Fibroblast of villous mesenchyme (primary cell): ENCODE measurements at regions not wholly inside any gene's neighbourhood (a gene's known extent, or its start where the extent isn't known, plus 50 kb on each side); places are given as distances from the start of the nearest gene placed in this dataset.

Source experiments
- DNase-seq: peaks from one replicate; pipeline ENCODE4 v3.0.0-alpha.2; 2010; ENCODE audit warnings: low read depth
- H3K4me3 ChIP-seq: 2 replicates; pipeline ENCODE4 v1.5.1; 2011; ENCODE audit warnings: low read depth, mild to moderate bottlenecking, low read length
- CTCF ChIP-seq: IDR thresholded peaks from 2 replicates; pipeline ENCODE4 v1.5.1; 2012; ENCODE audit warnings: low read depth, mild to moderate bottlenecking, low read length; ENCODE audit not compliant: insufficient read depth

DNA sequence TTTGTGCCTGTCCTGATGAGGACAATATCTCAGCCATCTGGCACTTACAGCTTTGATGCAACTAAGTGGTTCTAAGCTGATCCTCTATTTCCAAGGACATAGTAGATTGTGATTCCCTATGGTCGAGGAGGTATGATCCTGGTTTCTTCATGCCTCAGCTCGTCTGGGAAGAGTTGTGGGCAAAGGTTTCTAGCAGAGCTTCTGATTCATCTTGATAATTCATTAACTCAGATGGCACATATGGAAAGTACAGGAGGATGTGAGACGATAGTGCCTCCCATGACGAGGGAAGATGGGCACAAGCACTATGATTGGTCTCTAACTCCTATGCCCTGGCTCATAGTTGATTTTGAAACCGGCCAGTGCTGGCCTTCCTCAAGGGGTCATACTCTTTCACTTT is 334.2 kb upstream of the SEMA6D start:
- H3K4me3 ChIP-seq: no peak overlapping the region
- no peak for TF ChIP-seq CTCF
- no peak for DNase-seq

DNA sequence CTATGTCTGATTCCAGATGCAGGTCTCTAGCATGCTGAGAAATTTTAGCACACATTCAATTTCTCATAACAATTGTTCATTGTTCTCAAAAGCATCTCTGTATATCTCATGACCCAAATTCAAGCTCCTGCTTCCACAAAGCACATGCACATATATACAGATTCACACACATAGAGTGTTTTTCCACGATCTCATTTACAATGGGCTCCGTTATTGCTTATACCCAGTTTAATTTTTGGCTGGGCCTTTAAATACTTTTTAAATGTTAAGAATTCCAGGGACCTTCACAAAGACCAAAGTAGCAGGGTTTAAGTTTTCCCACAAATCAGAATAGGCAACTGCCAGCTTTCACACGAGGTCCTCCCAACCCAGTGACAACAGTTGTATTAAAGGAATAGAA is 333.5 kb upstream of the SEMA6D start:
- DNase-seq: no peak
- no peak overlapping the region for H3K4me3 ChIP-seq
- no peak for TF ChIP-seq CTCF

DNA sequence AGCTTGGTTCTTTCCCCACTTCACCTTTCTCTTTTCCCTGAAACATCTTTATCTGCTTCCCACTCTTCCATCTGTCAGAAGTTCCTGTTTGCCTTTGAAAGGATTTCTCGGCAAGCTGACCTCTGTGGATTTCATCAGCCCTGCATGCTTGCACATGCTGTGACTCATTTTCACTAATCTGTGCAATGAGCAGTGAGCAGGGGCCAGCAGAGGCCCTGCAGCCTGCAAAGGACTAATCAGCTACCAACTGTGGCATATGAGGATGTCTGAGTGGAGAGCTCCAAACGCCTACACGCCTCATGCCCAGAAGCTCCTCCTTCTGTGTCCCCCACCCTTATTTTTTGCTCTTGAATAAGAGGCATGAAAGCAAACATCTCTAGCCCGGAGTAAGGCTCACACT is 333.0 kb upstream of the SEMA6D start:
- H3K4me3 ChIP-seq: no peak overlapping the region
- DNase-seq: peak; percentile 94
- TF ChIP-seq CTCF: peak; percentile 2

DNA sequence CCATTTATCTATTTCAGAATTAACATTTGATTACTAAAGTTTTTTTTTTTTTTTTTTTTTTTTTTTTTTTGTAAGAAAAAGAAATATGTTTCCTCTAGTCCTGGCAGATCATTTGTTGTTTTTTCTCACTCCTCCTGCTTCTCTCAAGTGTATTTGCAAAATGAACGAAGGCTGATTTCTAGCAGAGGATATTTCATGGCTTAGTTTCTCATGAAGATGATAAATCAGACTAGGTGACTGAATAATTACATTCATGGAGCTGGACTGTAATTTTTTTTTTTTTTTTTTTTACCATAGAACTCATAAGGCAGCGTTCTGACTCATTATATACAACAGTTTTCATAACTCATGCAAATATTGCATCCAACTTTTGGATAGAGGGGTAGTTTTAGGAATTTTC is 332.5 kb upstream of the SEMA6D start:
- DNase-seq: no peak
- TF ChIP-seq CTCF: no peak
- H3K4me3 ChIP-seq: no peak overlapping the region

- no peak overlapping the region for H3K4me3 ChIP-seq
- no peak for DNase-seq
- TF ChIP-seq CTCF: no peak
Measured at GRCh38 chr15:47386459-47386858, 330.8 kb upstream of the SEMA6D start.

DNA sequence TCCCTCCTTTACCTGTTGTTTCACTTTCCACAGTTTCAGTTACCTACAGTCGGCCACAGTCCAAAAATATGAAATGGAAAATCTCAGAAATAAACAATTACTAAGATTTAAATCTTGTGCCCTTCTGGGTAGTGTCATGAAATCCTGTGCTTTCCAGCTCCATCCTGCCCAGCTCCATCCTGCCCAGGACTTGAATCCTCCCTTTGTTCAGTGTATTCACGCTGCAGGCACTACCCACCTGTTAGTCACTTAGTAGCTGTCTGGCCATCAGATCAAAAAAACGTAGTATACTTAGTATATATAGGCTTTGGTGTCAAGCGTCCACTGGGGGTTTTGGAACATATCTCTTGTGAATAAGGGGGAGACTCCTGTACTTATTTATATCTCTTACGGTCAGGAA is 329.0 kb upstream of the SEMA6D start:
- TF ChIP-seq CTCF: no peak
- no peak for DNase-seq
- H3K4me3 ChIP-seq: no peak overlapping the region

GRCh38 chr15:47390208-47390765 is 327.0 kb upstream of the SEMA6D start:
- no peak overlapping the region for H3K4me3 ChIP-seq
- no peak for DNase-seq
- no peak for TF ChIP-seq CTCF
